IPS DF 6.9 (cell line): ENCODE measurements at regions not wholly inside any gene's neighbourhood (a gene's known extent, or its start where the extent isn't known, plus 50 kb on each side); places are given as distances from the start of the nearest gene placed in this dataset.

Source experiments
- DNase-seq: peaks from one replicate; pipeline ENCODE4 v3.0.0-alpha.2; 2013; ENCODE audit warnings: low read depth, low spot score
- H3K27ac ChIP-seq: one replicate; pipeline ENCODE4 v1.5.1; 2013; ENCODE audit warnings: low read length, control low read depth
- H3K27me3 ChIP-seq: 2 replicates; pipeline ENCODE4 v1.6.1; 2013; ENCODE audit warnings: mild to moderate bottlenecking, low read length; ENCODE audit not compliant: control insufficient read depth, insufficient read depth
- H3K36me3 ChIP-seq: 2 replicates; pipeline ENCODE4 v1.6.1; 2013; ENCODE audit warnings: low read length; ENCODE audit not compliant: control insufficient read depth, insufficient read depth
- H3K4me1 ChIP-seq: 2 replicates; pipeline ENCODE4 v1.6.1; 2013; ENCODE audit warnings: low read length; ENCODE audit not compliant: control insufficient read depth, insufficient read depth
- H3K4me3 ChIP-seq: 2 replicates; pipeline ENCODE4 v1.5.1; 2013; ENCODE audit warnings: mild to moderate bottlenecking, low read length
- H3K9me3 ChIP-seq: 2 replicates; pipeline ENCODE4 v1.6.1; 2013; ENCODE audit warnings: low read length, inconsistent platforms; ENCODE audit not compliant: control insufficient read depth, insufficient read depth
- WGBS: extraction: QIAGEN DNeasy Blood & Tissue Kit; methylation state at CpG from one replicate; pipeline ENCODE4 v1.1.7; 2013; ENCODE audit warnings: mixed read lengths, missing lambda C conversion rate; ENCODE audit not compliant: insufficient read length, insufficient coverage; 5-methylcytosine and 5-hydroxymethylcytosine counted together

GRCh38 chr7:85882335-85882734 lies 695.5 kb upstream of the SEMA3D start:
- Histone ChIP-seq H3K9me3 (no peaks in the 10 kb centered on the region), H3K4me3 (no peak overlapping the region), H3K27ac (no peak overlapping the region), H3K36me3 (no peaks in the 10 kb centered on the region), H3K4me1 (no peaks in the 10 kb centered on the region; the same call in 1 of the 2 replicates), H3K27me3 (no peaks in the 10 kb centered on the region)
- DNase-seq = no peak
- WGBS = no CpG with 5 or more reads among the region's 1 CpG

GRCh38 chr7:85875398-85875797 lies 688.5 kb upstream of the SEMA3D start:
- DNase-seq = no peak
- no CpG with 5 or more reads among the region's 1 CpG for WGBS
- H3K27ac ChIP-seq = no peak overlapping the region
- H3K36me3 ChIP-seq = no peaks in the 10 kb centered on the region
- H3K4me1 ChIP-seq = no peaks in the 10 kb centered on the region
- H3K27me3 ChIP-seq = no peaks in the 10 kb centered on the region
- no peak overlapping the region for H3K4me3 ChIP-seq
- H3K9me3 ChIP-seq = no peaks in the 10 kb centered on the region

DNA sequence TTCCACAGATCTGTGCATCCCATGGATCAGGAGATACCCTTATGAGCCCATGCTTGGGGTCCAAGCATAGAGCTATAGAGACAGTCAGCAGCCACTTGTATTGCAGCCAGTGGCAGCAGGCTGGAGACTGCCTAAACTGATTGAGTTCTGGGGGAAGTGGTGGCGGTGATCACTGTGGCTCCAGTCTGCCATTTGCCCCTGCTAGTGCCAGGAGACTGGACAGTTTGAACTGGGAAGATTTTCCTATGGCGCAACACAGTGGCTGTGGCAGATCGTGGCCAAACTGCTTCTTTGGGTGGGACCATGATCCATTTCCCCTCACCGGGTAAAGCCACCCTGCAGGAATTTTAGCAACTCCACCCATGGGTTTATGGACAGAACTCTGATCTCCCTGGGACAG lies 679.7 kb upstream of the SEMA3D start:
- H3K36me3 ChIP-seq = no peaks in the 10 kb centered on the region
- H3K4me1 ChIP-seq = no peaks in the 10 kb centered on the region
- no peaks in the 10 kb centered on the region for H3K27me3 ChIP-seq
- no peak for DNase-seq
- no CpG with 5 or more reads among the region's 4 CpGs for WGBS
- H3K4me3 ChIP-seq = no peak overlapping the region
- H3K9me3 ChIP-seq = no peaks in the 10 kb centered on the region
- H3K27ac ChIP-seq = no peak overlapping the region

GRCh38 chr7:85851571-85852193 lies 664.8 kb upstream of the SEMA3D start:
- WGBS = no CpG with 5 or more reads among the region's 6 CpGs
- DNase-seq = peak; percentile 2
- Histone ChIP-seq H3K36me3 (no peaks in the 10 kb centered on the region), H3K9me3 (no peaks in the 10 kb centered on the region), H3K27me3 (no peaks in the 10 kb centered on the region), H3K4me1 (no peaks in the 10 kb centered on the region), H3K27ac (no peak overlapping the region), H3K4me3 (no peak overlapping the region)

GRCh38 chr7:85850381-85850780 lies 663.5 kb upstream of the SEMA3D start:
- Histone ChIP-seq H3K9me3 (no peaks in the 10 kb centered on the region), H3K36me3 (no peaks in the 10 kb centered on the region), H3K4me1 (no peaks in the 10 kb centered on the region), H3K27me3 (no peaks in the 10 kb centered on the region), H3K4me3 (no peak overlapping the region), H3K27ac (no peak overlapping the region)
- no peak for DNase-seq
- no CpG with 5 or more reads among the region's 1 CpG for WGBS

DNA sequence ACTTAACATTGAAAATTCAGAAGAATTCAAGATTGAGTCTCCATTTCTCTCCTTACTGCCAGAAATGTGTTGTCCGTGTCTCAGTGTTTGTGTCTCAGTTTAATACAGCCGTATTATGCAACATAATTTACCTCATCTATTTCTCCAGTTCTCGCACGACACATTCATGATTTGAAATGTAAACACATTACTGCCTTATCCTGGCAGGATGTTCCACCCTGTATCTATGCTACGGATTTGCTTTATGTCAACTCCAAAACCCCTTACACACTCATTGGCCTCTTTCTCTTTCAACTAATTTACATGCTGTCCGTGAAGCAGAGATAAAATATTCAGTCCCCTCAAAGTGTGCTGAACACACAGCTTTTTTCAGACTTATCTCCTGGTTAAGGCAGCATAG lies 653.7 kb upstream of the SEMA3D start:
- DNase-seq = no peak
- H3K27ac ChIP-seq = no peak overlapping the region
- no CpG with 5 or more reads among the region's 6 CpGs for WGBS
- H3K36me3 ChIP-seq = no peaks in the 10 kb centered on the region
- H3K4me1 ChIP-seq = no peaks in the 10 kb centered on the region
- H3K9me3 ChIP-seq = no peaks in the 10 kb centered on the region
- no peak overlapping the region for H3K4me3 ChIP-seq
- H3K27me3 ChIP-seq = no peaks in the 10 kb centered on the region

GRCh38 chr7:85833066-85833465 lies 646.2 kb upstream of the SEMA3D start:
- H3K36me3 ChIP-seq = no peaks in the 10 kb centered on the region
- DNase-seq = no peak
- H3K4me1 ChIP-seq = no peaks in the 10 kb centered on the region
- no peaks in the 10 kb centered on the region for H3K27me3 ChIP-seq
- no peak overlapping the region for H3K4me3 ChIP-seq
- H3K27ac ChIP-seq = no peak overlapping the region
- WGBS = no CpG with 5 or more reads among the region's 3 CpGs
- H3K9me3 ChIP-seq = no peaks in the 10 kb centered on the region

DNA sequence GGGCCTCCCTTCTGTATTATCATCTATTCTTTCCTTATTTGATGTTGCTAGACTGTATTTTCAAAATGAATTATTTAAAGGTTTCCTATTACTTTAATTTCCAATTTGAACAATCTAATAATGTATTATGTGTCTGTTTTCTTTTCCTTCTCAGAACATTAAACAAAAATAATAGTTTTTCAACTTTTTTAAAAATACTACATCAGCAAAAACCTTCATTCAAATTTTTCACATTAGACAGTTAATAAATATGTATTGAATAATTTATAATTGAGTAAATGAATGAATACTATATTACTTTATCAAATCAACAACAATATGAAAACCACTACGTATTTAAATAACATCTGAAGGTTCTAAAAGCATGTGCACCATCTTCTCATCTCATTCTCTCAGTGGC lies 644.1 kb upstream of the SEMA3D start:
- H3K27me3 ChIP-seq = no peaks in the 10 kb centered on the region
- no peak overlapping the region for H3K27ac ChIP-seq
- no peaks in the 10 kb centered on the region for H3K4me1 ChIP-seq
- H3K36me3 ChIP-seq = no peaks in the 10 kb centered on the region
- no peaks in the 10 kb centered on the region for H3K9me3 ChIP-seq
- no peak for DNase-seq
- WGBS = no CpG with 5 or more reads among the region's 1 CpG
- no peak overlapping the region for H3K4me3 ChIP-seq

- H3K4me3 ChIP-seq = no peak overlapping the region
- H3K27me3 ChIP-seq = no peaks in the 10 kb centered on the region
- DNase-seq = no peak
- WGBS = no CpG with 5 or more reads among the region's 3 CpGs
- H3K4me1 ChIP-seq = no peaks in the 10 kb centered on the region
- no peak overlapping the region for H3K27ac ChIP-seq
- no peaks in the 10 kb centered on the region for H3K9me3 ChIP-seq
- no peaks in the 10 kb centered on the region for H3K36me3 ChIP-seq
These were observed 643.1 kb upstream of the SEMA3D start for GRCh38 chr7:85829817-85830432.

- Histone ChIP-seq H3K27ac (no peak overlapping the region), H3K9me3 (no peaks in the 10 kb centered on the region), H3K4me3 (no peak overlapping the region), H3K27me3 (no peaks in the 10 kb centered on the region), H3K36me3 (no peaks in the 10 kb centered on the region), H3K4me1 (no peaks in the 10 kb centered on the region)
- no peak for DNase-seq
- WGBS = no CpG with 5 or more reads among the region's 1 CpG
These were observed 642.3 kb upstream of the SEMA3D start for GRCh38 chr7:85829176-85829575.

- Histone ChIP-seq H3K4me3 (no peak overlapping the region), H3K36me3 (no peaks in the 10 kb centered on the region), H3K27ac (no peak overlapping the region), H3K9me3 (no peaks in the 10 kb centered on the region), H3K4me1 (no peaks in the 10 kb centered on the region), H3K27me3 (no peaks in the 10 kb centered on the region)
- no CpG with 5 or more reads among the region's 2 CpGs for WGBS
- no peak for DNase-seq
These were observed 641.8 kb upstream of the SEMA3D start for GRCh38 chr7:85828614-85829013.
